Thyroid gland (tissue), 4 donors: ENCODE measurements at regions not wholly inside any gene's neighbourhood (a gene's known extent, or its start where the extent isn't known, plus 50 kb on each side); places are given as distances from the start of the nearest gene placed in this dataset.

Experiments used
- DNase-seq, 2 donors: peaks; one replicate each; pipeline ENCODE4 v3.0.0-alpha.2; 2019
- H3K27ac ChIP-seq, 3 donors: fragments of 200-600 bp; sonication (generic); 1 replicate in 2 of 3; 2 replicates in 1 of 3; pipeline ENCODE4 v1.5.1; 2016 to 2019; ENCODE audit warnings: mild to moderate bottlenecking in 1 of 3, moderate library complexity in 1 of 3
- H3K27me3 ChIP-seq: fragments of 200-600 bp; sonication (generic); one replicate; pipeline ENCODE4 v1.5.1; 2019
- H3K36me3 ChIP-seq, 2 donors: fragments of 200-600 bp; sonication (generic); one replicate each; pipeline ENCODE4 v1.5.1; 2016 to 2019
- H3K4me1 ChIP-seq, 2 donors: fragments of 200-600 bp; sonication (generic); one replicate each; pipeline ENCODE4 v1.5.1; 2017 to 2019
- H3K4me3 ChIP-seq, 3 donors: fragments of 200-600 bp; sonication (generic); replicated peaks in 1 of 3; 1 replicate in 2 of 3; 2 replicates in 1 of 3; pipeline ENCODE4 v1.5.1; 2016; ENCODE audit warnings: mild to moderate bottlenecking in 1 of 3
- H3K9me3 ChIP-seq: fragments of 200-600 bp; sonication (generic); one replicate; pipeline ENCODE4 v1.5.1; 2017
- POLR2A ChIP-seq, 2 donors: fragments of 450-650 bp; IDR thresholded peaks; one replicate each; pipeline ENCODE4 v1.6.1; 2017; ENCODE audit warnings: antibody characterized with exemption in 2 of 2, mild to moderate bottlenecking in 2 of 2, moderate library complexity in 1 of 2
- WGBS, 2 donors: methylation state at CpG; one replicate each; pipeline ENCODE4 v1.1.5; 2017; 5-methylcytosine and 5-hydroxymethylcytosine counted together
- intact Hi-C: fragments of 100-400 bp; cut with DNase I; formaldehyde crosslinking; loops from one replicate; pipeline ENCODE4 v1.15.1; 2023
- TF ChIP-seq, protein P1 (sequence below), 6 experiments: fragments of 200-600 bp in 3 of 6; fragments of 450-650 bp in 3 of 6; sonication (generic) in 3 of 6; IDR thresholded peaks; one replicate each; pipeline ENCODE4 v1.5.1; 2016 to 2019; ENCODE audit warnings: antibody characterized with exemption in 6 of 6, mild to moderate bottlenecking in 2 of 6, inconsistent platforms in 1 of 6, moderate library complexity in 1 of 6

GRCh38 chr4:81625422-81626417 is 154.0 kb upstream of the RASGEF1B start:
- DNase-seq: no peak
- no peak for TF ChIP-seq POLR2A (IDR thresholded peaks at IDR 0.05)
- TF ChIP-seq, protein P1, sequence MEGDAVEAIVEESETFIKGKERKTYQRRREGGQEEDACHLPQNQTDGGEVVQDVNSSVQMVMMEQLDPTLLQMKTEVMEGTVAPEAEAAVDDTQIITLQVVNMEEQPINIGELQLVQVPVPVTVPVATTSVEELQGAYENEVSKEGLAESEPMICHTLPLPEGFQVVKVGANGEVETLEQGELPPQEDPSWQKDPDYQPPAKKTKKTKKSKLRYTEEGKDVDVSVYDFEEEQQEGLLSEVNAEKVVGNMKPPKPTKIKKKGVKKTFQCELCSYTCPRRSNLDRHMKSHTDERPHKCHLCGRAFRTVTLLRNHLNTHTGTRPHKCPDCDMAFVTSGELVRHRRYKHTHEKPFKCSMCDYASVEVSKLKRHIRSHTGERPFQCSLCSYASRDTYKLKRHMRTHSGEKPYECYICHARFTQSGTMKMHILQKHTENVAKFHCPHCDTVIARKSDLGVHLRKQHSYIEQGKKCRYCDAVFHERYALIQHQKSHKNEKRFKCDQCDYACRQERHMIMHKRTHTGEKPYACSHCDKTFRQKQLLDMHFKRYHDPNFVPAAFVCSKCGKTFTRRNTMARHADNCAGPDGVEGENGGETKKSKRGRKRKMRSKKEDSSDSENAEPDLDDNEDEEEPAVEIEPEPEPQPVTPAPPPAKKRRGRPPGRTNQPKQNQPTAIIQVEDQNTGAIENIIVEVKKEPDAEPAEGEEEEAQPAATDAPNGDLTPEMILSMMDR (IDR thresholded peaks at IDR 0.05): no peak
- Histone ChIP-seq H3K27me3 (no peaks in the 10 kb centered on the region), H3K27ac (no peak overlapping the region), H3K4me3 (no peak overlapping the region), H3K36me3 (no peaks in the 10 kb centered on the region), H3K9me3 (no peaks in the 10 kb centered on the region), H3K4me1 (no peaks in the 10 kb centered on the region)
- WGBS, 2 donors: 84 to 85% methylated on average over 4 of the region's 4 CpGs
- intact Hi-C loops: no loop called here

DNA sequence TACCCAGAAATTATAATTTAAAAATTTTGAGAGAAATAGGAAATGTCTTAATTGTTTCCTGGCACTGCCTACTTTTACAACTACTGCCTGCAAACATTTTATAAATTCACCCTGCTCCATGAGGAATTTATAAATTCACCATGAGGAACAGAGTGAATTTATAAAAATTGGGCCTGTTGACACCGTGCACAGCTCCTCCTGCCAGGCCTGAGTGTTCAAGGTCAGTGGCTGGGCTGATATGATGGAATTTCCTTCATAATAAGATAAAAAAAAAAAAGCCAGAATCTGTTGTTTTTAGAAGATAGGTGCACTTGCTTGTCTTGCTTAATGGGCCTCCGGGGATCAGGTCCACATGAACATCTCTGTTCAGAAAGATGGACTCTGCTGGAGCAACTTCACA is 151.7 kb upstream of the RASGEF1B start:
- no peak for TF ChIP-seq POLR2A (IDR thresholded peaks at IDR 0.05)
- TF ChIP-seq, protein P1 (IDR thresholded peaks at IDR 0.05): no peak
- Histone ChIP-seq H3K36me3 (no peaks in the 10 kb centered on the region), H3K27me3 (no peaks in the 10 kb centered on the region), H3K27ac (no peak overlapping the region), H3K4me3 (no peak overlapping the region), H3K4me1 (no peaks in the 10 kb centered on the region), H3K9me3 (no peaks in the 10 kb centered on the region)
- intact Hi-C loops: no loop called here
- WGBS, 2 donors: 44 to 46% methylated on average over 2 of the region's 2 CpGs
- DNase-seq: no peak

- no peak for TF ChIP-seq POLR2A (IDR thresholded peaks at IDR 0.05)
- TF ChIP-seq, protein P1 (IDR thresholded peaks at IDR 0.05): no peak
- no peaks in the 10 kb centered on the region for H3K27me3 ChIP-seq
- H3K27ac ChIP-seq: no peak overlapping the region
- no peak for DNase-seq
- no peak overlapping the region for H3K4me3 ChIP-seq
- intact Hi-C loops: no loop called here
- H3K4me1 ChIP-seq: no peaks in the 10 kb centered on the region
- H3K36me3 ChIP-seq: no peaks in the 10 kb centered on the region
- H3K9me3 ChIP-seq: no peaks in the 10 kb centered on the region
These were observed 150.9 kb upstream of the RASGEF1B start for GRCh38 chr4:81622474-81623184.

- H3K27ac ChIP-seq: no peak overlapping the region
- intact Hi-C loops: no loop called here
- no peak for DNase-seq
- no peaks in the 10 kb centered on the region for H3K27me3 ChIP-seq
- no peaks in the 10 kb centered on the region for H3K36me3 ChIP-seq
- H3K4me3 ChIP-seq: no peak overlapping the region
- H3K4me1 ChIP-seq: no peaks in the 10 kb centered on the region
- TF ChIP-seq, protein P1 (IDR thresholded peaks at IDR 0.05): no peak
- TF ChIP-seq POLR2A (IDR thresholded peaks at IDR 0.05): no peak
- H3K9me3 ChIP-seq: no peaks in the 10 kb centered on the region
- WGBS, 2 donors: 61 to 63% methylated on average over 3 of the region's 3 CpGs
These were observed 150.3 kb upstream of the RASGEF1B start for GRCh38 chr4:81622028-81622427.

- intact Hi-C loops: no loop called here
- no peak for DNase-seq
- TF ChIP-seq, protein P1 (IDR thresholded peaks at IDR 0.05): no peak
- no peak for TF ChIP-seq POLR2A (IDR thresholded peaks at IDR 0.05)
- no peaks in the 10 kb centered on the region for H3K4me1 ChIP-seq
- no peaks in the 10 kb centered on the region for H3K9me3 ChIP-seq
- no peak overlapping the region for H3K27ac ChIP-seq
- WGBS, 2 donors: 45 to 48% methylated on average over 2 of the region's 2 CpGs
- H3K4me3 ChIP-seq: no peak overlapping the region
- no peaks in the 10 kb centered on the region for H3K27me3 ChIP-seq
- no peaks in the 10 kb centered on the region for H3K36me3 ChIP-seq
These were observed 149.8 kb upstream of the RASGEF1B start for GRCh38 chr4:81621490-81621889.
